Memory B cell (primary cell): ENCODE measurements at regions not wholly inside any gene's neighbourhood (a gene's known extent, or its start where the extent isn't known, plus 50 kb on each side); places are given as distances from the start of the nearest gene placed in this dataset.
A peak's percentile ranks its signal among the peaks of the same experiment; 100 is the strongest.

Source experiments
- ATAC-seq: fragments of 150-1000 bp; cut with Tn5 transposase; 2 replicates; pipeline ENCODE4 v1.10.0; 2021; ENCODE audit warnings: low read depth, mild to moderate bottlenecking, moderate library complexity
- DNase-seq, 2 donors: peaks; one replicate each; pipeline ENCODE4 v3.0.0; 2022; ENCODE audit warnings: low spot score in 2 of 2
- H3K27ac Mint-ChIP-seq: one replicate; pipeline ENCODE4 v1.8.0; 2022; ENCODE audit warnings: mild to moderate bottlenecking, moderate library complexity, mixed read lengths
- H3K27me3 Mint-ChIP-seq: one replicate; pipeline ENCODE4 v1.8.0; 2022; ENCODE audit warnings: mixed read lengths
- H3K36me3 Mint-ChIP-seq: one replicate; pipeline ENCODE4 v1.8.0; 2022; ENCODE audit warnings: mild to moderate bottlenecking, mixed read lengths
- H3K4me1 Mint-ChIP-seq: one replicate; pipeline ENCODE4 v1.8.0; 2022; ENCODE audit warnings: mixed read lengths
- H3K4me3 Mint-ChIP-seq: one replicate; pipeline ENCODE4 v1.8.0; 2022; ENCODE audit warnings: mild to moderate bottlenecking, moderate library complexity, mixed read lengths
- H3K9me3 Mint-ChIP-seq: one replicate; pipeline ENCODE4 v1.8.0; 2022; ENCODE audit warnings: mixed read lengths

GRCh38 chr5:103498800-103499551 lies 63.6 kb downstream of the NUDT12 start:
- H3K36me3 Mint-ChIP-seq = no peaks in the 10 kb centered on the region
- ATAC-seq = no peak
- H3K4me1 Mint-ChIP-seq = no peaks in the 10 kb centered on the region
- peaks cover 4% of the 10 kb centered on the region for H3K27me3 Mint-ChIP-seq
- no peaks in the 10 kb centered on the region for H3K9me3 Mint-ChIP-seq
- no peak for DNase-seq
- H3K27ac Mint-ChIP-seq = no peak overlapping the region
- H3K4me3 Mint-ChIP-seq = no peak overlapping the region

- Mint-ChIP-seq H3K27me3 (peaks cover 4% of the 10 kb centered on the region), H3K9me3 (no peaks in the 10 kb centered on the region), H3K4me3 (no peak overlapping the region), H3K4me1 (no peaks in the 10 kb centered on the region), H3K27ac (no peak overlapping the region), H3K36me3 (no peaks in the 10 kb centered on the region)
- DNase-seq = no peak
- no peak for ATAC-seq
Observed at GRCh38 chr5:103498211-103498610, 64.4 kb downstream of the NUDT12 start.

GRCh38 chr5:103497781-103498180 lies 64.8 kb downstream of the NUDT12 start:
- Mint-ChIP-seq H3K4me3 (no peak overlapping the region), H3K27ac (no peak overlapping the region), H3K27me3 (peaks cover 4% of the 10 kb centered on the region), H3K36me3 (no peaks in the 10 kb centered on the region), H3K9me3 (no peaks in the 10 kb centered on the region), H3K4me1 (no peaks in the 10 kb centered on the region)
- no peak for DNase-seq
- no peak for ATAC-seq

GRCh38 chr5:103490030-103490739 lies 72.4 kb downstream of the NUDT12 start:
- Mint-ChIP-seq H3K27me3 (peaks cover 5% of the 10 kb centered on the region), H3K36me3 (no peaks in the 10 kb centered on the region), H3K9me3 (no peaks in the 10 kb centered on the region), H3K4me1 (no peaks in the 10 kb centered on the region), H3K4me3 (no peak overlapping the region), H3K27ac (no peak overlapping the region)
- DNase-seq (no peak), ATAC-seq (no peak)

GRCh38 chr5:103489307-103489706 lies 73.3 kb downstream of the NUDT12 start:
- Mint-ChIP-seq H3K27me3 (peaks cover 3% of the 10 kb centered on the region), H3K4me3 (no peak overlapping the region), H3K36me3 (no peaks in the 10 kb centered on the region), H3K9me3 (no peaks in the 10 kb centered on the region), H3K27ac (no peak overlapping the region), H3K4me1 (no peaks in the 10 kb centered on the region)
- no peak for DNase-seq
- no peak for ATAC-seq

- H3K27me3 Mint-ChIP-seq = peaks cover 2% of the 10 kb centered on the region
- H3K4me1 Mint-ChIP-seq = no peaks in the 10 kb centered on the region
- ATAC-seq = no peak
- no peak for DNase-seq
- no peak overlapping the region for H3K27ac Mint-ChIP-seq
- no peaks in the 10 kb centered on the region for H3K9me3 Mint-ChIP-seq
- H3K4me3 Mint-ChIP-seq = no peak overlapping the region
- no peaks in the 10 kb centered on the region for H3K36me3 Mint-ChIP-seq
Observed at GRCh38 chr5:103487822-103488493, 74.6 kb downstream of the NUDT12 start.

GRCh38 chr5:103487218-103487617 lies 75.4 kb downstream of the NUDT12 start:
- ATAC-seq (no peak), DNase-seq (no peak)
- Mint-ChIP-seq H3K36me3 (no peaks in the 10 kb centered on the region), H3K4me1 (no peaks in the 10 kb centered on the region), H3K27me3 (peaks cover 2% of the 10 kb centered on the region), H3K4me3 (no peak overlapping the region), H3K9me3 (no peaks in the 10 kb centered on the region), H3K27ac (no peak overlapping the region)

- Mint-ChIP-seq H3K4me3 (no peak overlapping the region), H3K27ac (no peak overlapping the region), H3K4me1 (no peaks in the 10 kb centered on the region), H3K27me3 (peaks cover 2% of the 10 kb centered on the region), H3K36me3 (no peaks in the 10 kb centered on the region), H3K9me3 (no peaks in the 10 kb centered on the region)
- ATAC-seq (no peak), DNase-seq (no peak)
Observed at GRCh38 chr5:103486739-103487138, 75.8 kb downstream of the NUDT12 start.

DNA sequence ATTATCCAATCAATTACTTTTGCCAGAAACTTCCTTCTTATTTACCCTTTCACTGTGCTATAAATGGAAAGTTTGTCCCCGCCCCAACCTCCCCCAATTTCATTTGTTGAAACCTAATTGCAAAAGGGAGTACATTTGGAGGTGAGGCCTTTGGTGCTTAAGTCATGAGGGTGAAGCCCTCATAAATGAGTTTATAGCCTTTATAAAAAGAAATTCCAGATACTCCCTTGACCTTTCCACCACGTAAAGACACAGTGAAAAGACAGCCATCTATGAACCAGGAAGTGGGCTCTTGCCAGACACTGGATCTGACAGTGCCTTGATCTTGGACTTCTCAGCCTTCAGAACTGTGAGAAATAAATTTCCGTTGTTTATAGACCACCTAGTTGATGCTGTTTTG lies 82.3 kb downstream of the NUDT12 start:
- Mint-ChIP-seq H3K4me3 (no peak overlapping the region), H3K36me3 (no peaks in the 10 kb centered on the region), H3K27ac (no peak overlapping the region), H3K4me1 (no peaks in the 10 kb centered on the region), H3K27me3 (peaks cover 6% of the 10 kb centered on the region), H3K9me3 (no peaks in the 10 kb centered on the region)
- no peak for ATAC-seq
- DNase-seq = no peak

- H3K9me3 Mint-ChIP-seq = no peaks in the 10 kb centered on the region
- no peak overlapping the region for H3K27ac Mint-ChIP-seq
- ATAC-seq (no peak), DNase-seq (no peak)
- no peaks in the 10 kb centered on the region for H3K36me3 Mint-ChIP-seq
- no peak overlapping the region for H3K4me3 Mint-ChIP-seq
- H3K4me1 Mint-ChIP-seq = no peaks in the 10 kb centered on the region
- peaks cover 6% of the 10 kb centered on the region for H3K27me3 Mint-ChIP-seq
Observed at GRCh38 chr5:103477678-103478077, 84.9 kb downstream of the NUDT12 start.

DNA sequence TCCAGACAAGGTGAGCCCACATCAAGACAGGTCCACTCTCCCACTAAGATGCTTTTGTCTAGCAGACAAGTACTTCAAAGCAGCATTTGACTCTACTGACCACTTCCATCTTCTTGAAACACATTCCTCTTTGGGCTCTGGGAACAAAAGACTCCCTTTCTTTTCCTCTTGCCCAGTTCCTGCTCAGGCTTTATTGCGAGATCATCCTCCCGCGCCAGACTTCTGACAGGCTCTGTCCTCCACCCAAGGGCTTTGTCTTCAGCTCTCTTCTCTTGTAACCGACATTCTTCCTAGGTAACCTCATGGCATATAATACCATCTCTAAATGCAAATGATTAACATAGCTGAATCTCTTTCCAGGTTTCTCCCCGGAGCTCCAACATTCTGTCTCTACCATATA lies 85.8 kb downstream of the NUDT12 start:
- Mint-ChIP-seq H3K27ac (no peak overlapping the region), H3K4me3 (no peak overlapping the region), H3K27me3 (peaks cover 6% of the 10 kb centered on the region), H3K36me3 (no peaks in the 10 kb centered on the region), H3K9me3 (no peaks in the 10 kb centered on the region), H3K4me1 (no peaks in the 10 kb centered on the region)
- DNase-seq = no peak
- ATAC-seq = no peak

DNA sequence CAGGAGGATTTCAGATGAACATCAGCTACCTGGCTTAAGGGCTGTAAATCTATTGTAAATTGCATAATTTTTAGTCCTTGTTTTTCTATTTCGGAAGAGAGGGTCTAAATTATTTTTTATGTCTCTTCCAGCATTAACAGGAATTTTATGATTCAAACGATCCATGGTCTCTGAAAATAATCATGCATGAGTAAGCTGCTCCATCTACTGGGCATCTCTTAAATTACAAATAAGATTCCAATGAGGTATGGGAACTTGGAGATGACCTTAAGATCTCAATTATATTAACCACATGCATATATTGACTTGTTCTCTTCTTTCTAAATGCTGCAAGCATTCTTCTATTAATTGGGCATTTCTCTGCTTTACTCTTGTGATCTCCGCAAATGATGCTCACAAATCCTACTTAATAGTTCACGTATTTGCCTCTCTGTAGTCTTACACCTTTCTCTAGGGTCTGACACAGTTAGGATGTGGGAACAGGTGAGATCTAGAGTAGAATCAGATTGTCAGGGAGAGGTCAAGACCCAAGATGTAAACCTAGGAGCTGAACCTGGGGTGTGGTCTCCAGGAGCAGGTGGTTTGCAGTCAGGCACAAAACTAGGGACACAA lies 86.9 kb downstream of the NUDT12 start:
- no peaks in the 10 kb centered on the region for H3K36me3 Mint-ChIP-seq
- no peaks in the 10 kb centered on the region for H3K4me1 Mint-ChIP-seq
- no peaks in the 10 kb centered on the region for H3K9me3 Mint-ChIP-seq
- ATAC-seq (no peak), DNase-seq (peak in 1 of 2 donors; percentile 2)
- no peak overlapping the region for H3K4me3 Mint-ChIP-seq
- no peak overlapping the region for H3K27ac Mint-ChIP-seq
- H3K27me3 Mint-ChIP-seq = peaks cover 2% of the 10 kb centered on the region

DNA sequence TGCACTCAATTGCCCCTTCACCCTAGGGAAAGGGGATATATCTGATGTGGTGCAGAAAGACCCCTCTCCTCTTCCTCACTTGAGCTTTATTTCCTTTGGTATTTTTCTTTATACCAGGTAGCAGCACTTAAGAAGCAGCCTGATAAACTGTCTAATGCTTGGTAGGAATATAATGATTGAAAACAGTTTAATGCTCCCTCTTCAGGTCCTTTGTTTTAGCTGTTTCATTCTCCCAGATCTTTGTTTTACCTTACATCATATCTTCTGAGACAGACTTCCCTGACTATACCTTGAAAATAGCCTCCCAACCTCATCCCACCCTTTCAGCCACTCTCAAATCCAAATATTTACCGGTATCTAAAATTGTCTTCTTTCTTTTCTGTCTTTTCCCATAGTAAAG lies 87.9 kb downstream of the NUDT12 start:
- DNase-seq (no peak), ATAC-seq (no peak)
- no peaks in the 10 kb centered on the region for H3K4me1 Mint-ChIP-seq
- H3K27ac Mint-ChIP-seq = no peak overlapping the region
- H3K4me3 Mint-ChIP-seq = no peak overlapping the region
- peaks cover 2% of the 10 kb centered on the region for H3K27me3 Mint-ChIP-seq
- H3K9me3 Mint-ChIP-seq = no peaks in the 10 kb centered on the region
- H3K36me3 Mint-ChIP-seq = no peaks in the 10 kb centered on the region

- ATAC-seq (no peak), DNase-seq (no peak)
- Mint-ChIP-seq H3K27me3 (peaks cover 2% of the 10 kb centered on the region), H3K9me3 (no peaks in the 10 kb centered on the region), H3K4me3 (no peak overlapping the region), H3K27ac (no peak overlapping the region), H3K36me3 (no peaks in the 10 kb centered on the region), H3K4me1 (no peaks in the 10 kb centered on the region)
Observed at GRCh38 chr5:103473725-103474124, 88.9 kb downstream of the NUDT12 start.
